T-helper 2 cell (primary cell): ENCODE measurements at regions not wholly inside any gene's neighbourhood (a gene's known extent, or its start where the extent isn't known, plus 50 kb on each side); places are given as distances from the start of the nearest gene placed in this dataset.

ENCODE experiments used
- DNase-seq, 5 experiments: peaks; one replicate each; pipeline versions ENCODE4 v3.0.0 to v3.0.0-alpha.2; 2012 to 2022

GRCh38 chr16:52634528-52634927, 87.6 kb upstream of the TOX3 start:
- DNase-seq = no peak

- no peak for DNase-seq
Measured at GRCh38 chr16:52634104-52634503, 87.2 kb upstream of the TOX3 start.

- DNase-seq = no peak
Measured at GRCh38 chr16:52633230-52633629, 86.3 kb upstream of the TOX3 start.

- no peak for DNase-seq
Measured at GRCh38 chr16:52631711-52632110, 84.8 kb upstream of the TOX3 start.

- DNase-seq = no peak
Measured at GRCh38 chr16:52630711-52631110, 83.8 kb upstream of the TOX3 start.

GRCh38 chr16:52629296-52629695, 82.4 kb upstream of the TOX3 start:
- no peak for DNase-seq

GRCh38 chr16:52624891-52625290, 77.9 kb upstream of the TOX3 start:
- DNase-seq = no peak

GRCh38 chr16:52621651-52622050, 74.7 kb upstream of the TOX3 start:
- no peak for DNase-seq

GRCh38 chr16:52618753-52619497, 72.0 kb upstream of the TOX3 start:
- no peak for DNase-seq

GRCh38 chr16:52617591-52617990, 70.6 kb upstream of the TOX3 start:
- DNase-seq = no peak

- no peak for DNase-seq
Measured at GRCh38 chr16:52613508-52613907, 66.6 kb upstream of the TOX3 start.

GRCh38 chr16:52611817-52612673, 65.1 kb upstream of the TOX3 start:
- no peak for DNase-seq

- DNase-seq = no peak
Measured at GRCh38 chr16:52603015-52603414, 56.1 kb upstream of the TOX3 start.

- DNase-seq = no peak
Measured at GRCh38 chr16:52597772-52598483, 51.0 kb upstream of the TOX3 start.

- DNase-seq = no peak
Measured at GRCh38 chr16:52597073-52597771, 50.3 kb upstream of the TOX3 start.
